HG02943 (cell line): ENCODE measurements at regions not wholly inside any gene's neighbourhood (a gene's known extent, or its start where the extent isn't known, plus 50 kb on each side); places are given as distances from the start of the nearest gene placed in this dataset.

Source experiments
- ATAC-seq: cut with Tn5 transposase; IDR thresholded peaks from one replicate; pipeline ENCODE4 v1.9.1; 2021; ENCODE audit warnings: mild to moderate bottlenecking, low read depth, moderate library complexity; ENCODE audit not compliant: unreplicated experiment

DNA sequence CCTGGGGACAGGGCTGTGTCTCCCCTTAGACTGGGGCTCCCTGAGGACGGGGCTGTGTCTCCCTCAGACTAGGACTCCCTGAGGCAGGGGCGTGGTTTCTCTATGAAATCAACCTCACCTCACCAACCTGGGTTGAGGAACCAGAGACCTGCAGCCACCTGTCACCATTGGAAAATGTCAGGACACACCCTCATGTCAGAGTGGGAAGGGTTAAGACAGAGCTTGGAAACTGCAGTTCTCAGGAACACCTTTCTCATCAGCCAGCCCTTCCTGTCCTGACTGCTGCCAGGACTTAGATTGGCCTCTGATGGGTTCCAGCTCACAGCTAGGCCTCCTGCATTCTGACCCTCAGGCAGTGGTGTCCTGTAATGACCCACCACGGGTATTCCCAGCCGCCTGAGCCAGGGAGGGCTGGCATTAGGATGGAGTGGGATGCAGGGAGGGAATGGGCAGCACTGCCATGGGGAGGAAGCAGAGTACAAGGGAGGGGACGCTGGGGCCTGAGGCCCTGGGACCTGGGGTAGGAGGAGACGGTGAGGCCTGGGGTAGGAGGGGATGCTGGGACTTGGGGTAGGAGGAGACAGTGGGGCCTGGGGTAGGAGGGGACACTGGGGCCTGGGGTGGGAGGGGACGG, 76.3 kb downstream of the MRPL14 start:
- no peak for ATAC-seq

GRCh38 chr6:44049989-44050871, 77.0 kb downstream of the MRPL14 start:
- no peak for ATAC-seq

DNA sequence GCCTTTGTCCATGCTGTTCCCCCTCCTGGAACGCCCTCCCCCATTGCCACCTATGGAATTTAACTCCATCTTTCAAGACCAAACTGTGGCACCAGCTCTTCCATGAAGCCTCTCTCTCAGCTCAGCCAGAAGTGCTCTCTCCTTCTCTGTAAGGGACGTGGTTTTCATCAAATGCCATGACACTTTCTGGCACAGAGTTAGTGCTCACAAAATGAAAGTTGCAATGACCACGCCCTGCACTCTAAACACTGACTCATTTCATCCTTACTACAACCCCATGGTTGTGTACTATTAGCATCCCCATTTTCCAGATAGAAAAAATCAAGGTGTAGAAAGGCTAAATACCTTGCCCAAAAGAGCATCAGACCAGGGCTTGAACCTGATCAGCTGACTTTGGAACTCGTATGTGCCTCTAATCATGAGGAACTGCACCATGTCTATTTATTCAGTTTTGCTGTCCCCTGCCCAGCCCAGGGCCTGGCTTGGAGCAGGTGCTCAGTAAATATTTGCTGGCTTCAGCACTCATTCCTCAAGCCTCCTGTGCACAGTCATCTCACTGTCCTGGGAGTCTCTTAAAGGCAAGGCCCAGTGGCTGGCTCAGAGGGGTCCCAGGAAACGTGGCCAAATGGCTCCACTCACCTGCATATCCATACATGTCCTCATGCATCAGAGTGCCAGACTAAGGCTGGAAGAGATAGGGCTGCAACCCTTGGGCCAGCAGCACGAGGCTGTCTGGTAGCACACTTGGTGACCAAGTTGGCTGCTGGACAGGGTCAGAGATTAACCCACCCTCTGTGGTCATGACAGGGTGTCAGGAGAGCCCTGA, 77.9 kb downstream of the MRPL14 start:
- no peak for ATAC-seq

GRCh38 chr6:44048277-44048676, 79.0 kb downstream of the MRPL14 start:
- ATAC-seq: no peak

GRCh38 chr6:44047801-44048200, 79.5 kb downstream of the MRPL14 start:
- no peak for ATAC-seq

DNA sequence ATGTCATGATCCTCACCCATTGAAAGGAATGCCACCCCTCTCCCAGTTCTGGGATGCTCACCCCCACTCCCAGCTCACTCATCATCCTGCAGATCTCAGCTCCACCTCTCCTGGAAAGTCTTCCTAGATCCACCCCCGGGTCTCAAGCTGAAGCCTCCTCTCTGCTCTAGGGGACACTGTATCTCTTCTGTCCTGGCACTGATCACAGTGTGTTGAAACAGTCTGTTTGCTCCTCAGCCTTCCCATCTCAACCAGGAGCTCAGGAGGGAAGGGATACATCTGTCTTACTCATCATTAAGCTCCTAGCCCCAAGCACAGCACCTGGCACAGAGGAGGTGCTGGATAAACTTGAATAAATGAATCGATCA, 80.1 kb downstream of the MRPL14 start:
- ATAC-seq: no peak

DNA sequence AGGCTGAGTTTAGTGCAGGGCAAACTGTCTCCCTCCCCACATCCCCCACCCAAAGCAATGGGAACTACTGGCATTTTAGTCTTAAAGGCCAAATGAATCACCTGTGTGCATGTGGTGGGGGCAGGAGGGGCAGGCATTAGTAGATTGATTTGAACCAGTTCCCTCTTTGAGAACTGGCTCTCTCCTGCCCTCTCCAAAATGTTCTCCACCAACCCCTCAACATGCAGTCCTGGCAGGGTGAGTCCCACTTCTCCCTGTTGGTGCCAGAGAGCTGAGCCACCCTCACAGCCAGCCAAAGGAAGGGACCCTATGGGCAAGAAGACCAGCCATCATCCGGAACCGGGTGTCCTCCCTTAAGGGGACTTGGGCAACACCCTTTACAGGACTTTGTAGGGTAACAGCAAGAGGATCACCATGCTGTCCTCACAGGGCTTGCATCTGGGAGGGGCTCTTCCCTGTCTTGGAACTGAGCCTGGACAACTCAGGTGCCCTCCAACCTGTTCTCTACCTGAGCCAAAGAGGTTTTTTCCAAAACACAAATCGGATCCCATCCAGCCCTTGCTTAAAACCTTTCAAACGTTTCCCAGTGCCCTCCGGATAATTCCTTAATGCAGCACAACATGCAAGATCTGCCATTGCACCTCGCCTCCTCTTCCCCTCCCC, 80.6 kb downstream of the MRPL14 start:
- ATAC-seq: no peak

DNA sequence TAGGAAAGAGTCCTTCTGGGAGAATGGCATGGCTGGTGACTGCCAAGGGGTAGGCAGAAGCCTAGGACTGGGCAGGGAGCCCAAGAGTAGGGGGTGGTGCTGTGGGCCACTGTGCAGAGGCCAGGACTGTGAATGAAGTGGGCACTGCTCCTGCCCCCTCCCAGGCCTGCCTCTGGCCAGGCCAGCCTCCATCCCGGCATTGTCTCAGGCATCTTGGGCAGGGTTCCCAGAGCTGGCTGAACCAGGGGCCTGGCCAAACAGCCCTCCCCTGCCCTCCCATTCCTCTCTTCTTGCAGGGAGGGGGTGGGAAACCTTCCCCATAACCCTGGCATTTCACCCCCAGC, 81.6 kb downstream of the MRPL14 start:
- no peak for ATAC-seq

- ATAC-seq: no peak
These were observed 82.1 kb downstream of the MRPL14 start for GRCh38 chr6:44044940-44045671.

DNA sequence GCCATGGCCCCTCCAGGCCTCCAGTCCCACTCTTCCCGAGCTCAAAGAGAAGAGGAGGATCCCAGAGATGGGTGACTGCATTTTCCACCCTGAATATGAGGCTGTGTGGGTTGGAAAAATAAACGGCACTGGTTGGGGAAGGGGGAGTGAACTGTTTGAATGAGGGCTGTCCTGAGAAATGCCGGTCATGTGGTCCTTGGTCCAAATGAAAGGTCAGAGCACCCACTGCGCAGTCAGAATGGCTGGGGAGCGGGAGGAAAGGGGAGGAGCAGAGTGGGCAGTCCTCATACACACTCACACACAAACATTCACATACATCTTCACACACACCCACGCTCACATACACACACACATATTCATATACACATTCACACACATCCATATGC, 83.1 kb downstream of the MRPL14 start:
- ATAC-seq: no peak

- no peak for ATAC-seq
These were observed 83.6 kb downstream of the MRPL14 start for GRCh38 chr6:44043479-44044153.

DNA sequence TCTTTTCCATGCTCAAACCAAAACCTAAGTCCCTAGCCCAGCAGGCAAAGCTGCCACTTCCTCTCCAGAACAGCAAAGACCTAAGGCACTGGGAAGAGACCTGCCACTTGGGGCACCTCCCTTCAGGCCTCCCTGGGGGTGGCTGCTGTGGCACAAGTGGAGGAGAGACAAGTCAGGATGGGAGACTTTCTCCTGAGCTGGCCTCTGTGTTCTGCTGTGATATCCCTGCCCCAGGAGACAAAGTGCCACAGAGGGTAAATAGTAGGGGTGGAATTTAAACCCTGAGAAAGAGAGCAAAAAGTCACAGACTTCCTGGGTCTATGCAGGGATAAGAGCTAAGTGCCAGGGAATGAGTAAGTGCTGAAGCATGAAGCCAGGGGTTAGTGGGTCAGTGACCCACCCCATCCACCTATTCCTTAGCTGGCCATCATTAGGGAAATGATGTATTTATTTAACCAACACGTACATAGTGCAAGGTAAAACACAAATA, 84.2 kb downstream of the MRPL14 start:
- no peak for ATAC-seq

DNA sequence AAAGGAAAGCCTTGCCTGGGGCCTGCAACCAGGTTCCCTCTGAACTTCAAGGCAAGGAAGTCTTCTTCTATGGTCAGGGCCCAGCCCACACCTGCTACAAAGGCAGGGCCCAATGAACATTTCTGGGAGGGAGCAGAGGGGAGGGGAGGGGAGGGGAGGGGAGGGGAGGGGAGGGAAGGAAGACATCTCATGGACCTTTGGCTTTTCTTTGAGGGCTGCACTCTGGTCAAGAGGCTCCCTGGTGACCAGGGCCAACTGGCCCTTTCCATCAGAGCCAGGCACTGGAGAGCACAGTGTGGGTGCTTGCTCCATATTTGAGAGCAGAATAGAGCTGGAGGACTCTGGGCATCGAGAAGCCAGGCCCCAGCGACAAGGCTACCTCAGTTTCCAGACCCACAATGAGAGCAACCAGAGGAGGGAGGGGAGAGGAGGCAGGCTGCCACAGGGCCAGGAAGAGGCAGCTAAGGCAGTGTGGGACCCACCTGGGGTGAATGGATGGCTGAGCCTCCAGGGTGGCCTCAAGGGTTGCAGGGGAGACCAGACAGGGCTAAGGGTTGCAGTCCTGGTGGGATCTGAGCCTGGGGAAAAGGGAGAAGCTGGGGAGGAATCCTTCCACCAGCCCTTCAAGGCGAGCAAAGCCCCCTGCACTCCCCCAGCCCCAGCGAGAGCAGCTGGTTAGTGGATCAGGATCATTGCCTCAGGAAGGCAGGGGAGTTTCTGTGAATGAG, 84.8 kb downstream of the MRPL14 start:
- no peak for ATAC-seq

GRCh38 chr6:44041461-44042260, 85.6 kb downstream of the MRPL14 start:
- no peak for ATAC-seq

DNA sequence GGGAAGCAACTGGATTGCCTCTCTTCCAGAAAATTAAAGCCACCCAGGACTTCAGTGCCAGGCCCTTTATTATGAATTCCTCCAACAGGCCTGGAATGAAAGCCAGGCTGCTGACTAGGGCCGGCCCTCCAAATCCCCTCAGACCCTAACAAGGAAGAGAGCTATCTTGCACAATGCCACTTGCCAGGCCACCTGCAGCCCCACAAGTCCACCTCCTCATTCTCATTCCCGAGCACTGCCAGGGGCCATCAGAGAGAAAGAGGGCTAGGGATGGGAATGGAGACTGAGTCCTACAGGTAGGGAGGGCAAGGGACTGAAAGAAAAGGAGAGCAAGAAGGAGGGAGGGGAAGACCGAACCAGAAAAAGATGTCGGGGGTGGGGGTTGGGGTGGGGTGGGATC, 86.5 kb downstream of the MRPL14 start:
- ATAC-seq: no peak

DNA sequence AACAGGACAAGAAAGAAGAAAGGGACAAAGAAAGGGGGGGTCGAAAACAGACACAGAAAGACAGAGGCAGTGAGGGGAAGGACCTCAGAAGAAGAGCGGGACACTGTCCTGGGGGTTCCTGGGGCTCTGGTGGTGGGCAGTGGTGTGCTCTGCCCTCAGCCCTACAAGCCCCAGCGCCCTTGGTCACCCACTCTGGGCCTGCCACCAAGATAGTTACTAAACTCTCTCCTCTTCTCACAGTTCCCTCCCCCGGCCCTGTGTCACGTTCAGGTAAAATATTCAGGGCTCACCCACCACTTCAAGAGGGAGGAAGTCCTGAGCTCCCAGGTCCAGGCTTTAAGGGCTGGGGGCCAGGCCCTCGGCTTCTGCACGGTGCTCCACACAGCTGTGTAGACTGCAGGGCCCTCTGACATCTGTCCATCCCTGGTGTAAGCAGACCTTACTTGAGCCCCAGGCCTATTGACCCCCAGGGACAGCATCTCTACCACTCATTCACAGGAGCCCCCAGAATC, 87.4 kb downstream of the MRPL14 start:
- no peak for ATAC-seq

DNA sequence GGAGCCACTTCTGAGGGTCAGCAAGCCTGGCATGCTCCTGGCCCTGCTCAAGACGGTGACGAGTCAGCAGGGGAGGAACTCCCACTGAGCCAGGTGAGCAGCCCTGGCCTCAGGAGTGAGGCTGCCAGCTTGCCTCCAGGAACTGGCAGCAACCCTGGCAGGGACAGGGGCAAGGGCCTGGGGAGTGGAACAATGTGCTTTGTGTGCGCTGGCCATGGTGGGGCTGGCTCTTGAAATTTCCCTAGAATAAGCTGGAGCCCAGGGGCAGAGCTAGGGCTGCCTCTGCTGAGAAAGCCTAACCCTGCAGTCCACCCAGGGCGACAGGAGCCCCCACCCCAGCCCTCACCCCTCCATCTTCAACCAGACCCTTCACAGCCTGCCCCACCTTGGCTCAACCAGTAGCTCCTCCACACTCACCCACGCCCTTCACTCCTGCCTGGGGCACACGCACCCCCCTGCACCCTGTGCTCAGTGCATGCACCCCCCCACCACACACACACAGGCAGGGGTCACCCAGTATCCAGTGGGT, 88.0 kb downstream of the MRPL14 start:
- ATAC-seq: no peak
